Erythroblast (primary cell): ENCODE measurements at regions not wholly inside any gene's neighbourhood (a gene's known extent, or its start where the extent isn't known, plus 50 kb on each side); places are given as distances from the start of the nearest gene placed in this dataset.

ENCODE experiments used
- GATA1 ChIP-seq: IDR thresholded peaks from 2 replicates; pipeline ENCODE4 v1.6.1; 2011; ENCODE audit warnings: low read depth, mild to moderate bottlenecking, control low read depth, low read length, moderate library complexity
- POLR2A ChIP-seq: IDR thresholded peaks from 2 replicates; pipeline ENCODE4 v1.6.1; 2011; ENCODE audit warnings: mild to moderate bottlenecking, low read length

DNA sequence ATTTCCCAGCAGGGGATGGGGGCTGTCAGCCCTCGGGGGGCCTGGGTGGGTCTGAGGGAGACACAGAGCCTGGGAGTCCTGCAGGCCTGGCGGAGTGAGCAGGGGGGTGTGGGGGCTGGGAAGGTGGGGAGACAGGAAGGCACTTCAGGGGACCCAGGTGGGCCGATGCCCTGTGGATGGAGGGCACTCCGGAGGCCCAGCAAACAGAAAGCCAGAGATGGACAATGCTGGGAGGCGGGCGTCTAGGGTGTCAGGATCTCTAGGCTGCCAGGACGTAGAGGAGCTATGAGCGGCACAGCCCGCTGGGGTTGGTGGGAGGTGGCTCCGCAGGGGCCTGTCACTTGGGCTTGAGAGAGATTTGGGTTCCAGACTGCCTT, 87.6 kb upstream of the COL5A1 start:
- TF ChIP-seq POLR2A (no peak), GATA1 (no peak)
